GM12878 (cell line): ENCODE measurements at regions not wholly inside any gene's neighbourhood (a gene's known extent, or its start where the extent isn't known, plus 50 kb on each side); places are given as distances from the start of the nearest gene placed in this dataset.

Experiments
- ATAC-seq: fragments of 200-7000 bp; cut with Tn5 transposase; 3 replicates; pipeline ENCODE4 v1.9.1; 2020; ENCODE audit warnings: mild to moderate bottlenecking, moderate library complexity
- BruUV-seq: library from RNA; stranded (reverse); fragments of 400-500 nt; replicated peaks from 2 replicates; lab custom pipeline; 2021; lab: Mats Ljungman, UMichigan
- CTCF ChIA-PET: fragments of 300-600 bp; sonication (Branson Sonifier 250); formaldehyde crosslinking; extraction: SDS; loops from one replicate; lab custom pipeline; 2021; ENCODE audit warnings: inconsistent platforms; lab: Yijun Ruan, JAX
- POLR2A ChIA-PET: fragments of 350-600 bp; formaldehyde crosslinking; extraction: SDS; loops from one replicate; lab custom pipeline; 2021; ENCODE audit warnings: inconsistent platforms; lab: Charles Lee
- RAD21 ChIA-PET: fragments of 300-600 bp; sonication (Branson Sonifier 250); formaldehyde crosslinking; loops from one replicate; lab custom pipeline; 2023; ENCODE audit warnings: antibody characterized with exemption; ENCODE audit not compliant: unreplicated experiment; lab: Charles Lee
- SMC1A ChIA-PET: fragments of 300-600 bp; sonication (Branson Sonifier 250); formaldehyde crosslinking; loops from one replicate; lab custom pipeline; 2023; ENCODE audit not compliant: unreplicated experiment, uncharacterized antibody; lab: Charles Lee
- DNase-seq: peaks from one replicate; pipeline ENCODE4 v3.0.0-alpha.2; 2011; ENCODE audit warnings: low read depth, low spot score
- FAIRE-seq: peaks from 3 replicates; lab custom pipeline; 2011; peaks lifted over from hg19 to GRCh38; lab: Jason Lieb, UNC
- H2AFZ ChIP-seq: 2 replicates; pipeline ENCODE4 v1.6.0; 2011; ENCODE audit warnings: low read depth, low read length, control low read depth; ENCODE audit not compliant: control insufficient read depth
- H3K27ac ChIP-seq: 2 replicates; pipeline ENCODE4 v1.5.1; 2011; ENCODE audit warnings: control low read depth; ENCODE audit not compliant: control insufficient read depth, insufficient read depth
- H3K27me3 ChIP-seq, 2 experiments: replicated peaks in 1 of 2; 2 replicates each; pipeline versions ENCODE4 v1.6.0 to v1.6.1; 2011; ENCODE audit warnings: low read length in 1 of 2; ENCODE audit not compliant: control insufficient read depth in 2 of 2, insufficient read depth in 2 of 2
- H3K36me3 ChIP-seq, 2 experiments: 2 replicates each; pipeline ENCODE4 v1.5.1; 2011; ENCODE audit warnings: low read length in 1 of 2; ENCODE audit not compliant: control insufficient read depth in 2 of 2, insufficient read depth in 2 of 2
- H3K4me1 ChIP-seq: 2 replicates; pipeline ENCODE4 v1.6.1; 2011; ENCODE audit warnings: mild to moderate bottlenecking, low read length, moderate library complexity, mixed read lengths; ENCODE audit not compliant: control insufficient read depth, insufficient read depth
- H3K4me2 ChIP-seq: 2 replicates; pipeline ENCODE4 v1.6.0; 2011; ENCODE audit warnings: control low read depth; ENCODE audit not compliant: control insufficient read depth, insufficient read depth
- H3K4me3 ChIP-seq: fragments of 200-600 bp; sonication (generic); 2 replicates; pipeline ENCODE4 v1.5.1; 2016
- H3K79me2 ChIP-seq: 2 replicates; pipeline ENCODE4 v1.6.0; 2011; ENCODE audit warnings: low read length; ENCODE audit not compliant: control insufficient read depth, insufficient read depth
- H3K9ac ChIP-seq: 2 replicates; pipeline ENCODE4 v1.8.0; 2011; ENCODE audit warnings: low read length, control low read depth, mixed read lengths; ENCODE audit not compliant: control insufficient read depth, insufficient read depth
- H3K9me3 ChIP-seq: replicated peaks from 3 replicates; pipeline ENCODE4 v1.5.1; 2011; ENCODE audit warnings: mild to moderate bottlenecking, low read length; ENCODE audit not compliant: control insufficient read depth, insufficient read depth
- H4K20me1 ChIP-seq: 2 replicates; pipeline ENCODE4 v1.6.0; 2011; ENCODE audit not compliant: control insufficient read depth, insufficient read depth
- DPF2 ChIP-seq: fragments of 450-650 bp; IDR thresholded peaks from 2 replicates; pipeline ENCODE4 v1.6.1; 2017; ENCODE audit warnings: mild to moderate bottlenecking
- EP300 ChIP-seq, 2 experiments: fragments of 150-350 bp in 1 of 2; IDR thresholded peaks; 2 replicates each; pipeline ENCODE4 v1.6.1; 2011 to 2012; ENCODE audit warnings: low read depth in 2 of 2, low read length in 2 of 2, borderline replicate concordance in 1 of 2, improper control_type of control experiment in 1 of 2, inconsistent platforms in 1 of 2; ENCODE audit not compliant: control insufficient read depth in 1 of 2
- HDAC6 ChIP-seq: fragments of 200-600 bp; sonication (generic); IDR thresholded peaks from one replicate; pipeline ENCODE4 v1.8.0; 2017; ENCODE audit warnings: antibody characterized with exemption; ENCODE audit not compliant: unreplicated experiment
- HDGF ChIP-seq: fragments of 450-650 bp; IDR thresholded peaks from 2 replicates; pipeline ENCODE4 v1.6.1; 2016; ENCODE audit warnings: antibody characterized with exemption
- NR2C1 ChIP-seq: fragments of 450-650 bp; IDR thresholded peaks from 2 replicates; pipeline ENCODE4 v1.6.1; 2017; ENCODE audit warnings: antibody characterized with exemption, mild to moderate bottlenecking, moderate library complexity
- SRF ChIP-seq, 2 experiments: IDR thresholded peaks; 2 replicates each; pipeline ENCODE4 v1.6.1; 2011; ENCODE audit warnings: low read depth in 2 of 2, low read length in 2 of 2, mild to moderate bottlenecking in 1 of 2, moderate library complexity in 1 of 2
- SUZ12 ChIP-seq: fragments of 200-600 bp; sonication (generic); IDR thresholded peaks from one replicate; pipeline ENCODE4 v1.6.1; 2018; ENCODE audit warnings: antibody characterized with exemption, mild to moderate bottlenecking; ENCODE audit not compliant: unreplicated experiment
- ZBTB40 ChIP-seq: fragments of 450-650 bp; IDR thresholded peaks from 2 replicates; pipeline ENCODE4 v1.6.1; 2016; ENCODE audit warnings: mild to moderate bottlenecking, moderate library complexity, borderline replicate concordance
- WGBS: methylation state at CpG from one replicate; pipeline ENCODE4 v1.1.6; 2016; ENCODE audit warnings: low lambda C conversion rate; ENCODE audit not compliant: insufficient replicate concordance, insufficient coverage; ENCODE audit errors: missing lambda C conversion rate; 5-methylcytosine and 5-hydroxymethylcytosine counted together
- in situ Hi-C: fragments of 300-500 bp; cut with MboI; formaldehyde crosslinking; loops from 9 replicates; pipeline ENCODE4 v1.14.3; 2018; ENCODE audit warnings: mixed read lengths
- intact Hi-C: fragments of 100-400 bp; cut with micrococcal nuclease; formaldehyde crosslinking; loops from one replicate; pipeline ENCODE4 v1.14.2; 2022; ENCODE audit not compliant: unreplicated experiment
- TF ChIP-seq, protein P1 (sequence below): IDR thresholded peaks from 2 replicates; pipeline ENCODE4 v1.6.1; 2012; ENCODE audit warnings: low read depth, low read length, improper control_type of control experiment

GRCh38 chr9:135281791-135282737 lies 194.6 kb downstream of the OLFM1 start:
- no peak overlapping the region for H3K4me2 ChIP-seq
- no peaks in the 10 kb centered on the region for H3K36me3 ChIP-seq
- no peak overlapping the region for H2AFZ ChIP-seq
- H3K4me3 ChIP-seq = no peak overlapping the region
- CTCF ChIA-PET = no interaction called here
- no peak overlapping the region for H3K27ac ChIP-seq
- no peaks in the 10 kb centered on the region; the same call in 2 of the 3 replicates for H3K9me3 ChIP-seq
- H3K79me2 ChIP-seq = no peaks in the 10 kb centered on the region
- RAD21 ChIA-PET = no interaction called here
- FAIRE-seq = no peak
- POLR2A ChIA-PET = no interaction called here
- DNase-seq = no peak
- in situ Hi-C loops (no loop called here), intact Hi-C loops (no loop called here)
- no peaks in the 10 kb centered on the region; a peak in 1 of 4 replicates for H3K27me3 ChIP-seq
- 30% methylated on average over 24 of the region's 24 CpGs for WGBS
- no TSS peak for BruUV-seq
- no peaks in the 10 kb centered on the region for H4K20me1 ChIP-seq
- H3K4me1 ChIP-seq = no peaks in the 10 kb centered on the region
- no peak overlapping the region for H3K9ac ChIP-seq
- SMC1A ChIA-PET = no interaction called here
- ATAC-seq = no peak; the same call in 2 of the 3 replicates
- TF ChIP-seq NR2C1 (no peak), HDGF (no peak), EP300 (IDR thresholded peaks at IDR 0.05; ENCODE audit: borderline replicate concordance in 1 of 2, control insufficient read depth in 1 of 2, low read depth in 2 of 2, low read length in 2 of 2) (no peak), SUZ12 (no peak), ZBTB40 (no peak), HDAC6 (no peak), SRF (IDR thresholded peaks at IDR 0.05; ENCODE audit: low read depth in 2 of 2, low read length in 2 of 2) (no peak), DPF2 (no peak)
- TF ChIP-seq, protein P1, sequence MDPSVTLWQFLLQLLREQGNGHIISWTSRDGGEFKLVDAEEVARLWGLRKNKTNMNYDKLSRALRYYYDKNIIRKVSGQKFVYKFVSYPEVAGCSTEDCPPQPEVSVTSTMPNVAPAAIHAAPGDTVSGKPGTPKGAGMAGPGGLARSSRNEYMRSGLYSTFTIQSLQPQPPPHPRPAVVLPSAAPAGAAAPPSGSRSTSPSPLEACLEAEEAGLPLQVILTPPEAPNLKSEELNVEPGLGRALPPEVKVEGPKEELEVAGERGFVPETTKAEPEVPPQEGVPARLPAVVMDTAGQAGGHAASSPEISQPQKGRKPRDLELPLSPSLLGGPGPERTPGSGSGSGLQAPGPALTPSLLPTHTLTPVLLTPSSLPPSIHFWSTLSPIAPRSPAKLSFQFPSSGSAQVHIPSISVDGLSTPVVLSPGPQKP = no peak
